ENCODE measurements at regions not wholly inside any gene's neighbourhood (a gene's known extent, or its start where the extent isn't known, plus 50 kb on each side); places are given as distances from the start of the nearest gene placed in this dataset.
"Not testable (repeated sequence)": the region's sequence is repeated elsewhere in the genome, so short reads cannot be mapped to it uniquely, and the experiment has no call there.

DNA sequence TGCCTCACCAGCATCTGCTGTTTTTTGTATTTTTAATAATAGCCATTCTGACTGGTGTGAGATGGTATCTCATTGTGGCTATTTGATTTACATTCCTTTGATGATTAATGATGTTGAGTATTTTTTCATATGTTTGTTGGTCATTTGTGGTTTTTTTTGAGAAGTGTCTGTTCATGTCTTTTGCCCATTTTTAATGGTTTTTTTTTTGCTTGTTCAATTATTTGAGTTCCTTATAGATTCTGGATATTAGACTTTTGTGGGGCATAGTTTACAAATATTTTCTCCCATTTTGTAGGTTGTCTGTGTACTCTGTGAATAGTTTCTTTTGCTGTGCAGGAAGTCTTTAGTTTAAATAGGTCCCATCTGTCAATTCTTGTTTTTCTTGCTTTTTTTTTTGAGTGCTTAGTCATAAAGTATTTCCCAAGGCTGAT is 148.1 kb downstream of the NPR3 start:
- intact Hi-C loops (cut with DNase I; ENCODE audit: low total_unique reads): no loop called here
- H3K27me3 ChIP-seq: no peaks in the 10 kb centered on the region
- TF ChIP-seq, protein P1, sequence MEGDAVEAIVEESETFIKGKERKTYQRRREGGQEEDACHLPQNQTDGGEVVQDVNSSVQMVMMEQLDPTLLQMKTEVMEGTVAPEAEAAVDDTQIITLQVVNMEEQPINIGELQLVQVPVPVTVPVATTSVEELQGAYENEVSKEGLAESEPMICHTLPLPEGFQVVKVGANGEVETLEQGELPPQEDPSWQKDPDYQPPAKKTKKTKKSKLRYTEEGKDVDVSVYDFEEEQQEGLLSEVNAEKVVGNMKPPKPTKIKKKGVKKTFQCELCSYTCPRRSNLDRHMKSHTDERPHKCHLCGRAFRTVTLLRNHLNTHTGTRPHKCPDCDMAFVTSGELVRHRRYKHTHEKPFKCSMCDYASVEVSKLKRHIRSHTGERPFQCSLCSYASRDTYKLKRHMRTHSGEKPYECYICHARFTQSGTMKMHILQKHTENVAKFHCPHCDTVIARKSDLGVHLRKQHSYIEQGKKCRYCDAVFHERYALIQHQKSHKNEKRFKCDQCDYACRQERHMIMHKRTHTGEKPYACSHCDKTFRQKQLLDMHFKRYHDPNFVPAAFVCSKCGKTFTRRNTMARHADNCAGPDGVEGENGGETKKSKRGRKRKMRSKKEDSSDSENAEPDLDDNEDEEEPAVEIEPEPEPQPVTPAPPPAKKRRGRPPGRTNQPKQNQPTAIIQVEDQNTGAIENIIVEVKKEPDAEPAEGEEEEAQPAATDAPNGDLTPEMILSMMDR (IDR thresholded peaks at IDR 0.05): no peak
- H3K4me1 ChIP-seq: no peaks in the 10 kb centered on the region
- H3K4me3 ChIP-seq: no peak overlapping the region
- H3K36me3 ChIP-seq: no peaks in the 10 kb centered on the region
- H3K27ac ChIP-seq: no peak overlapping the region
- H3K9me3 ChIP-seq: peaks cover 0 to 33% (median 12%) of the 10 kb centered on the region in 3 donors
- no peak for DNase-seq

DNA sequence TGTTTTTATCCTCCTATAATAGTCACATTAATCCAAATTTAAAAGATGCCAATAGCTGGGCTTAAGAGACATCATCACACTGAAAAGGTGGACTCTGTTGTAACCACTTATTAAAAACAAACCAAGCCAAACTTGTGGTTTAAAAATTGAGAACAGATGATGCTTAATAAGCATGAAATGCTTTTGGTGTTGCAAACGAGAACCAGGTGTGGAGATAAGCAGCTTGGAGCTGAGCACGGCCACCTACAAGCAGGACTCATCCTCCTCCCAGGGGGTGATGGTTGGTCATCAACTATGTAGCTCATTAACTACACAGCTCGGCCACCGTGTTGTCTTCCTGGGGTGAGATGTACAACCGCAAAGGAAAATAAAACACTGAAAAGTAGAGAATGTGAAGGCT is 154.4 kb downstream of the NPR3 start:
- no peak overlapping the region for H3K27ac ChIP-seq
- no peaks in the 10 kb centered on the region for H3K27me3 ChIP-seq
- intact Hi-C loops (cut with DNase I; ENCODE audit: low total_unique reads): no loop called here
- no peaks in the 10 kb centered on the region for H3K36me3 ChIP-seq
- no peak overlapping the region for H3K4me3 ChIP-seq
- TF ChIP-seq, protein P1 (IDR thresholded peaks at IDR 0.05): no peak
- no peak for DNase-seq
- H3K4me1 ChIP-seq: no peaks in the 10 kb centered on the region
- H3K9me3 ChIP-seq: no peaks in the 10 kb centered on the region

DNA sequence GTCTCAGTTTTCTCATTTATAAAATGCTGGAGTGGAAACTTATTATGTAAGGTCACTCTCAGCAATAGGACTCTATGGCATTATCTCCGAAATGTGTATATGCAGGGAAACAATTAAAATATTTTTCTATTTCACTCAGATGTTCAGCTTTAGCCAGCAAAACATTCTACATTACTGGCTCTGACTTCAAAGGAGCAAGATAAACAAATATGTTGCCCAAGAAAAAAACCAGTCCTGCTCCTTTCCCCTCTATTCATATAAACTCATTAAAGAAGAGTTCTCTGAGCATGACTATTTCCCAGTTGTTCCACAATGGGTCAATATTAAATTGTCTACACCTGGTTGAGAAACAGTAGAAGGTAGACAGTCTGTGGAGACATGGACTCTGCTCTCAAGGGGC is 155.0 kb downstream of the NPR3 start:
- TF ChIP-seq, protein P1 (IDR thresholded peaks at IDR 0.05): no peak
- intact Hi-C loops (cut with DNase I; ENCODE audit: low total_unique reads): no loop called here

DNA sequence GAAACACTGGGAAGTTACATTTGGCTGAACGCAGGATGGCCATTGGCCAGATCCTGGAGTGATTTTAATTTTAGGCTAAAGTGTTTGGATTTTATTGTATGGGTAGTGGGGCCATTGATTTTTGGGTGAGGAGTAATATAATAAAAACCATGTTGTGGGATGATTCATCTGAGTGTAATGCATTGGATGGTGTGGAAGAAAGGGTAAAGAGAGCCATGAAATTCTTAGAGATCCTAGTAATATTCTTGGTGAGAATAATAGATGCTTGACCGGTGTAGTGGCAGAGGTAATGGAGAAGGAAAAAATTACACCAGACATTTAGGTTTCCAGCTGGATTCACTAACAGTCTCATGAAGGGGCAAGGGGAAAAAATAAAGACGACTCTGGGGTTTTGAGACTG is 158.1 kb downstream of the NPR3 start:
- no peak for DNase-seq
- intact Hi-C loops (cut with DNase I; ENCODE audit: low total_unique reads): no loop called here
- H3K4me3 ChIP-seq: no peak overlapping the region

More for the DNA sequence above, 155.0 kb downstream of the NPR3 start:
- no peak overlapping the region for H3K4me3 ChIP-seq
- no peak overlapping the region for H3K27ac ChIP-seq
- no peaks in the 10 kb centered on the region for H3K9me3 ChIP-seq
- no peak for DNase-seq
- no peaks in the 10 kb centered on the region for H3K27me3 ChIP-seq
- H3K36me3 ChIP-seq: no peaks in the 10 kb centered on the region
- no peaks in the 10 kb centered on the region for H3K4me1 ChIP-seq

DNA sequence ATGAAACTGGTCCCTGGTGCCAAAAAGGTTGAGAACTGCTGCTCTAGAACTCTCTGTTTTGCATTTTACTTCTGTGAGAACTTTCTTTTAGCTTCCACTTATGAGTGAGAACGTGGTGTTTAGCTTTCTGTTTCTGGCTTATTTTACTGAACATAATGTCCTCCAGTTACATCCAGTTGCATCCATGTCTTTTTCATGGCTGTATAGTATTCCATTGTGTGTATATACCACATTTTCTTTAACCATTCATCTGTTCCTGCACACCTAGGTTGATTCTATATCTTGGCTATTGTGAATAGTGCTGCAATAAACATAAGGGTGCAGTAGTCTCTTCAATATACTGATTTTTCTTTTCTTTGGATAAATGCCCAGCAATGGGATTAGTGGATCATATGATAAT is 165.7 kb downstream of the NPR3 start:
- no peaks in the 10 kb centered on the region for H3K36me3 ChIP-seq
- no peak for DNase-seq
- TF ChIP-seq, protein P1 (IDR thresholded peaks at IDR 0.05): no peak
- H3K27me3 ChIP-seq: no peaks in the 10 kb centered on the region
- peaks cover 0 to 26% (median 20%) of the 10 kb centered on the region in 3 donors for H3K9me3 ChIP-seq
- no peaks in the 10 kb centered on the region for H3K4me1 ChIP-seq
- no peak overlapping the region for H3K4me3 ChIP-seq
- H3K27ac ChIP-seq: no peak overlapping the region
- intact Hi-C loops (cut with DNase I; ENCODE audit: low total_unique reads): no loop called here

More for the DNA sequence above, 158.1 kb downstream of the NPR3 start:
- TF ChIP-seq, protein P1 (IDR thresholded peaks at IDR 0.05): no peak
- no peak overlapping the region for H3K27ac ChIP-seq
- no peaks in the 10 kb centered on the region for H3K4me1 ChIP-seq
- no peaks in the 10 kb centered on the region for H3K36me3 ChIP-seq
- H3K27me3 ChIP-seq: no peaks in the 10 kb centered on the region
- H3K9me3 ChIP-seq: peaks cover 0 to 13% (median 12%) of the 10 kb centered on the region in 3 donors

DNA sequence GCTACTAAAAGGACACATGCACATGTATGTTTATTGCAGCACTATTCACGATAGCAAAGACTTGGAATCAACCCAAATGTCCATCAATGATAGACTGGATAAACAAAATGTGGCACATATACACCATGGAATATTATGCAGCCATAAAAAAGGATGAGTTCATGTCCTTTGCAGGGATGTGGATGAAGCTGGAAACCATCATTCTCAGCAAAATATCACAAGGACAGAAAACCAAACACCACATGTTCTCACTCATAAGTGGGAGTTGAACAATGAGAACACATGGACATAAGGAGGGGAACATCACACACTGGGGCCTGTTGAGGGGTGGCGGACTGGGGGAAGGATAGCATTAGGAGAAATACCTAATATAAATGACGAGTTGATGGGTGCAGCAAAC is 168.2 kb downstream of the NPR3 start:
- H3K27me3 ChIP-seq; DNase-seq; H3K36me3 ChIP-seq; H3K4me3 ChIP-seq; H3K27ac ChIP-seq; intact Hi-C loops (cut with DNase I; ENCODE audit: low total_unique reads); H3K4me1 ChIP-seq: not testable (repeated sequence)
- peaks cover 0 to 26% (median 9%) of the 10 kb centered on the region in 3 donors for H3K9me3 ChIP-seq
